Stimulated activated CD8-positive, alpha-beta memory T cell treated with anti-CD3 and anti-CD28 coated beads, Interleukin-12 subunit alpha, Interleukin-12 subunit beta, amount 100 ng/mL, for 24 hours (primary cell): ENCODE measurements at regions not wholly inside any gene's neighbourhood (a gene's known extent, or its start where the extent isn't known, plus 50 kb on each side); places are given as distances from the start of the nearest gene placed in this dataset.
"Not testable (repeated sequence)": the region's sequence is repeated elsewhere in the genome, so short reads cannot be mapped to it uniquely, and the experiment has no call there.

Experiments used
- DNase-seq: peaks from one replicate; pipeline ENCODE4 v3.0.0-alpha.2; 2020; ENCODE audit errors: extremely low read depth

GRCh38 chrY:7588176-7588575, 676.6 kb upstream of the AMELY start:
- DNase-seq: not testable (repeated sequence)

- no peak for DNase-seq
Measured at GRCh38 chrY:7562541-7562940, 651.0 kb upstream of the AMELY start.

GRCh38 chrY:7557675-7558074, 646.1 kb upstream of the AMELY start:
- DNase-seq: no peak

GRCh38 chrY:7555006-7555405, 643.5 kb upstream of the AMELY start:
- no peak for DNase-seq

- no peak for DNase-seq
Measured at GRCh38 chrY:7545060-7545459, 633.5 kb upstream of the AMELY start.

GRCh38 chrY:7544172-7544770, 632.7 kb upstream of the AMELY start:
- no peak for DNase-seq

- no peak for DNase-seq
Measured at GRCh38 chrY:7543506-7543905, 632.0 kb upstream of the AMELY start.

GRCh38 chrY:7542256-7542858, 630.8 kb upstream of the AMELY start:
- no peak for DNase-seq

GRCh38 chrY:7529396-7529795, 617.8 kb upstream of the AMELY start:
- DNase-seq: no peak

- DNase-seq: not testable (repeated sequence)
Measured at GRCh38 chrY:7527568-7527967, 616.0 kb upstream of the AMELY start.

GRCh38 chrY:7518387-7518786, 606.8 kb upstream of the AMELY start:
- DNase-seq: no peak

- DNase-seq: no peak
Measured at GRCh38 chrY:7516268-7516667, 604.7 kb upstream of the AMELY start.

- no peak for DNase-seq
Measured at GRCh38 chrY:7515812-7516211, 604.3 kb upstream of the AMELY start.

GRCh38 chrY:7502896-7503295, 591.3 kb upstream of the AMELY start:
- no peak for DNase-seq

- DNase-seq: no peak
Measured at GRCh38 chrY:7501236-7501635, 589.7 kb upstream of the AMELY start.

GRCh38 chrY:7496001-7496400, 584.4 kb upstream of the AMELY start:
- no peak for DNase-seq

- DNase-seq: not testable (repeated sequence)
Measured at GRCh38 chrY:7484455-7485285, 573.1 kb upstream of the AMELY start.

- DNase-seq: no peak
Measured at GRCh38 chrY:7471976-7472375, 560.4 kb upstream of the AMELY start.

GRCh38 chrY:7470037-7470436, 558.5 kb upstream of the AMELY start:
- DNase-seq: no peak

- no peak for DNase-seq
Measured at GRCh38 chrY:7468951-7469745, 557.6 kb upstream of the AMELY start.

GRCh38 chrY:7467796-7468520, 556.4 kb upstream of the AMELY start:
- DNase-seq: no peak
